Colonic mucosa (tissue), 4 donors: ENCODE measurements at regions not wholly inside any gene's neighbourhood (a gene's known extent, or its start where the extent isn't known, plus 50 kb on each side); places are given as distances from the start of the nearest gene placed in this dataset.

Experiments used
- DNase-seq: peaks from one replicate; pipeline ENCODE4 v3.0.0-alpha.2; 2020
- H3K27ac ChIP-seq: fragments of 200-600 bp; one replicate; pipeline ENCODE4 v1.8.0; 2021
- H3K27me3 ChIP-seq: fragments of 200-600 bp; one replicate; pipeline ENCODE4 v1.8.0; 2021
- H3K36me3 ChIP-seq: fragments of 200-600 bp; one replicate; pipeline ENCODE4 v1.8.0; 2021
- H3K4me1 ChIP-seq: fragments of 200-600 bp; one replicate; pipeline ENCODE4 v1.8.0; 2021; ENCODE audit warnings: mild to moderate bottlenecking
- H3K4me3 ChIP-seq: fragments of 200-600 bp; one replicate; pipeline ENCODE4 v1.8.0; 2021
- H3K9ac ChIP-seq, 2 donors: one replicate each; pipeline ENCODE4 v1.7.0; 2013; ENCODE audit warnings: control low read depth in 2 of 2, low read depth in 2 of 2, low read length in 2 of 2
- H3K9me3 ChIP-seq: fragments of 200-600 bp; one replicate; pipeline ENCODE4 v1.8.0; 2021
- CTCF ChIP-seq: fragments of 200-600 bp; IDR thresholded peaks from one replicate; pipeline ENCODE4 v1.8.0; 2022; ENCODE audit warnings: antibody characterized with exemption, mild to moderate bottlenecking
- intact Hi-C: fragments of 100-400 bp; cut with DNase I; formaldehyde crosslinking; loops from one replicate; pipeline ENCODE4 v1.14.1; 2022
- donor health status: healthy.
- donor health status: DM: no; HTN: no; CAD: no.
- donor health status: DM: no; HTN: no; CAD: no.

GRCh38 chr5:89407054-89407453 lies 524.1 kb upstream of the MEF2C start:
- H3K36me3 ChIP-seq, result no peaks in the 10 kb centered on the region
- no peak for TF ChIP-seq CTCF
- no peak overlapping the region for H3K27ac ChIP-seq
- no peaks in the 10 kb centered on the region for H3K27me3 ChIP-seq
- no peaks in the 10 kb centered on the region for H3K4me1 ChIP-seq
- no peak overlapping the region for H3K4me3 ChIP-seq
- no peak overlapping the region for H3K9ac ChIP-seq
- DNase-seq, result no peak
- intact Hi-C loops, result no loop called here
- no peaks in the 10 kb centered on the region for H3K9me3 ChIP-seq

GRCh38 chr5:89401659-89402058 lies 518.7 kb upstream of the MEF2C start:
- intact Hi-C loops, result no loop called here
- no peak for DNase-seq
- H3K9ac ChIP-seq, result no peak overlapping the region
- H3K9me3 ChIP-seq, result no peaks in the 10 kb centered on the region
- no peak for TF ChIP-seq CTCF
- H3K27ac ChIP-seq, result no peak overlapping the region
- H3K4me3 ChIP-seq, result no peak overlapping the region
- no peaks in the 10 kb centered on the region for H3K27me3 ChIP-seq
- no peaks in the 10 kb centered on the region for H3K36me3 ChIP-seq
- no peaks in the 10 kb centered on the region for H3K4me1 ChIP-seq

- H3K27ac ChIP-seq, result no peak overlapping the region
- no peak for TF ChIP-seq CTCF
- H3K4me3 ChIP-seq, result no peak overlapping the region
- no peak overlapping the region for H3K9ac ChIP-seq
- intact Hi-C loops, result no loop called here
- no peaks in the 10 kb centered on the region for H3K9me3 ChIP-seq
- H3K36me3 ChIP-seq, result no peaks in the 10 kb centered on the region
- H3K4me1 ChIP-seq, result no peaks in the 10 kb centered on the region
- no peak for DNase-seq
- H3K27me3 ChIP-seq, result no peaks in the 10 kb centered on the region
These were observed 518.0 kb upstream of the MEF2C start for GRCh38 chr5:89401012-89401411.

GRCh38 chr5:89399548-89399947 lies 516.6 kb upstream of the MEF2C start:
- H3K4me3 ChIP-seq, result no peak overlapping the region
- H3K36me3 ChIP-seq, result no peaks in the 10 kb centered on the region
- no peaks in the 10 kb centered on the region for H3K27me3 ChIP-seq
- no peak overlapping the region for H3K9ac ChIP-seq
- no peak for TF ChIP-seq CTCF
- no peaks in the 10 kb centered on the region for H3K9me3 ChIP-seq
- no peaks in the 10 kb centered on the region for H3K4me1 ChIP-seq
- no peak overlapping the region for H3K27ac ChIP-seq
- intact Hi-C loops, result no loop called here
- no peak for DNase-seq

- H3K4me3 ChIP-seq, result no peak overlapping the region
- peak overlapping the region; percentile 26 for H3K27ac ChIP-seq
- H3K27me3 ChIP-seq, result no peaks in the 10 kb centered on the region
- no peak overlapping the region for H3K9ac ChIP-seq
- no peaks in the 10 kb centered on the region for H3K4me1 ChIP-seq
- no peaks in the 10 kb centered on the region for H3K9me3 ChIP-seq
- no peaks in the 10 kb centered on the region for H3K36me3 ChIP-seq
- TF ChIP-seq CTCF, result no peak
- DNase-seq, result no peak
- intact Hi-C loops, result no loop called here
These were observed 514.1 kb upstream of the MEF2C start for GRCh38 chr5:89397096-89397495.
